NOMO-1 (cell line): ENCODE measurements at regions not wholly inside any gene's neighbourhood (a gene's known extent, or its start where the extent isn't known, plus 50 kb on each side); places are given as distances from the start of the nearest gene placed in this dataset.

Source experiments
- DNase-seq, 2 experiments: peaks; one replicate each; lab custom pipeline; 2025; ENCODE audit not compliant: unreplicated experiment in 2 of 2; lab: John Stamatoyannopoulos, UW

DNA sequence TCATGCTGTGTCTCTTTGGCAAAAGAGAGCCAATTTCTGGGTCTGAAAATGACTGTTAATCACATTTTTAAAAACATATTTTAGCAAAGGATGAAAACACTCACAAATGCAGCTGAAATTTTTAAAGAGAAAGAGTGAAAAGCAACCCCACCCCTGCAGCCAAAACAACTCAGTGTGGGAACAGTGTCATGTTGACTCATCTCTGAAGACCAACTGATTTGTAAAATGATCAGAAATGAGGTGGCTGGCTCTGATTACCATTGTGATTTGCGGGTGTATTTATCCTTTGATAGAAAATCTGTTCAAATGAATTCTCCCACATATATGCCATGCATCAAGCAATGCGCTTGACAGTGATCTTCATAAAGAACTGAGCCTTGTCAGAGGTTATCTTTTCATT is 287.0 kb upstream of the ESRRG start:
- DNase-seq, result no peak

DNA sequence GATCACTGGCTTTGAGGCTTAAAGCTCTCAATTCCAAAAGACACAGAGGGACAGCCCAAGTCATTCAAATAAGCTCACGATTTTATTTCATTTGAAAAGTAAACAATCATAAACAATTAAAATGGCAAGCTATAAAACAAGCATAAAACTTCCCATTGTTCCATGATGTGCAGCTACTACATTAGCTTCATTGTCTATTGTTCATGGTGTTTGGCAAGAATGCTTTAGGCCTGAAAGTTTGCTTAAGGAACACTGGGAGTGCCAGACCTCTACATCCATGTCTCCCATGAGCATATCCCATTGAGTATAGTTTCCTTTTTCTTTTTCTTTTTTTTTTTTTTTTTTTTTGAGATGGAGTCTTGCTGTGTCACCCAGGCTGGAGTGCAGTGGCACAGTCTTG is 286.1 kb upstream of the ESRRG start:
- DNase-seq, result no peak

DNA sequence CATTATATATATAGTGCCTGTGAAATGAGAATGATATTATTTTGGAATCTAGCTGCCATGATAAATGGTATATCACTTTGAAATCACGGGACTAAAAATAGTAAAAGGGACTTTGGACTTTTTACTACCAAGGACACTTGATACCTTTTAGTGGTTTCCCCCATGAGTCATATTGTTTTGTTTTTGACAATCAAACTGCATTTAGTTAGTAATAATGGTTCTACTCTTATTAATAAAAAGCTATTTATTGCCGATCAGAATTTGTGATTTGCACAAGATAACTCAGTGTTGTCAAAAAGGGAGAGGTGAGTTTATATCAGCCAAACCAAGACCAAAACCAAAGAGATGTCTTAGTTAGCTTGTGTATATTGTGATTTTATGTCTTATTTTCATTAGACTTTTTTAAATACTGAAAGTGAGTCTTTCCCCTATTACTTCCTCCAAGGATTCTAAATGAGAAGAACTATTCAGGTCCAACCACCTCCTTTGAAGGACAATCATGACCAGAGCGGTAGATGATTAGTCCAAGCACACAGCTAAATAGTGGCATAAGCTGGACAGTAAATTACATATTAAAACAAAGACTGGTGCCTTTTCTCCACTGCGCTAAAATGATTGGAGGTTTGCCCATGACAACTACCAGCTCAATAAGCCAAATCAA is 281.7 kb upstream of the ESRRG start:
- no peak for DNase-seq

- no peak for DNase-seq
These were observed 280.1 kb upstream of the ESRRG start for GRCh38 chr1:217003355-217003754.

- no peak for DNase-seq
These were observed 274.6 kb upstream of the ESRRG start for GRCh38 chr1:216997831-216998230.

DNA sequence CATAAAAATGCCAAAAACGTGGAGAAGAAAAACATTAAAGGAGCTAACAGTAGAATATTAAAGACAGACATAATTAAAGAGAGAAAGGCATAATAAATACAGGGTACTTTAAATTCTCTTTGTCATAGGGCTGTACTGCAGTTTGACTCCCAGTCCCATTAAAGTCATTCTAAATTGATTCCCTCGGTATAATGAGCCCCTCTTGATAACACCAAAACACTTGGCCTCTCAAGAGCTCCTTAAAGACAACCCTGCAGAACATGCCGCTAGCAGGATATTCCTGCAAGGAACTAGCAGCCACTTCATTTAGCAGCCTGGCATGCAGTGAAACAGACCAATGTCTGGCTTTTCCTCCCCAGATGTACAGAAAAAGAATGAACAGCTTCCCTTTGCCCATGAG is 273.8 kb upstream of the ESRRG start:
- DNase-seq, result no peak

- DNase-seq, result no peak
These were observed 261.3 kb upstream of the ESRRG start for GRCh38 chr1:216984536-216984935.

GRCh38 chr1:216983823-216984222 is 260.6 kb upstream of the ESRRG start:
- no peak for DNase-seq

- no peak for DNase-seq
These were observed 238.3 kb upstream of the ESRRG start for GRCh38 chr1:216961516-216961915.

GRCh38 chr1:216960716-216961115 is 237.5 kb upstream of the ESRRG start:
- DNase-seq, result no peak

GRCh38 chr1:216958569-216958968 is 235.3 kb upstream of the ESRRG start:
- DNase-seq, result no peak

- no peak for DNase-seq
These were observed 230.3 kb upstream of the ESRRG start for GRCh38 chr1:216953495-216953894.

- no peak for DNase-seq
These were observed 229.6 kb upstream of the ESRRG start for GRCh38 chr1:216952864-216953263.

DNA sequence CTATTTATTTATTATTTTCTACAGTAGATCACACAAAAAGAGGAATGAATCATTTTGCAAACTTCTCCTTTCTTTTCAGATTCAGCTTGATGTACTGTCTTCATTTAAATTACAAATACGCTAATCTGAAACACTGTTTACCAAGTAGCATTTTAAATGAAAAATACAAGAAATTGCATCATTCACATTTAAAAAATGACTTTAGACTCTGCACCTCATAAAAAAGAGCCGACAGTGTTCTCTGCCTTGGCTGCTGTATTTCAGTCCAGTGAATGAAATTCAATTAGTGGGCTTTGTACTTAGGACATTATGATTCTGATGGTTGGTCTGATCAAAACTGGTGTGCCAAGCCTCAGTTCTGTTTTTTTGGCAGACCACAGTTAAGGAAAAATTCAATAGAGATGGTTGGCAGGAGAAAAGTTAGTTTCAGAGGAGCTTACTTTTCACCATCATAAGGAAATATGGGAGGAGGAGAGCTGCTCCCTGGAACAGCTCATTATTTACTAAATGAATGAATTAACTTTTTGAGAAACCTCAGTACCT is 222.4 kb upstream of the ESRRG start:
- no peak for DNase-seq

DNA sequence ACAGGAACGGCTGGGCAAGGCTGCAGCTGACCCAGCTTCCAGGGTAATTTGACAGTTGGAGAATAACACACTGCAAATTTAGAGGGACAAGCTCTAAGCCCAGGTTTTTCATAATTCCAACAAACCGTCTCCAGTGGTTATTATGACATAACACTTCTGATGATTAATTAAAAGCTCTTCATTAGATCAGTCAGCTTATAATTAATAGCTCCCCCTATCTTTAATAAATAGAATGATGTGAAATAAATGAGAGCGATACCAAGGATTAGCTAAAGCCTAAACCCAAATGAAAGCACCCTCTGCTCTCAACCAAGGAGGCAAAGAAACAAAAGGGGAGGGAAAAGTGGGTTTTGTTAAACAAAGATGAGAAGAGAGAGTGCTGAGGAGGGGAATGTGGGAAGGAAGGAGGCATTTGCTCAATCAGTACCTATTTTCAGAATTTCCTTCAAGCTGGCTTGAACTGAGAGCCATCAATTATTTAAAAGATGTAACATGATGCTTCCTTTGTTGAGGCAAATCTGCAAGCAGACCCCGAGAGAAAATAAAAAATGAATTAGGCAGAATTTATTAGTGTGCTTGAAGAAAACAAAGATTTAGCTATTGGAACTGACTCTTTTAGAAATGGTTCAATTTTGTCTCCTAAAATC is 221.8 kb upstream of the ESRRG start:
- DNase-seq, result no peak

DNA sequence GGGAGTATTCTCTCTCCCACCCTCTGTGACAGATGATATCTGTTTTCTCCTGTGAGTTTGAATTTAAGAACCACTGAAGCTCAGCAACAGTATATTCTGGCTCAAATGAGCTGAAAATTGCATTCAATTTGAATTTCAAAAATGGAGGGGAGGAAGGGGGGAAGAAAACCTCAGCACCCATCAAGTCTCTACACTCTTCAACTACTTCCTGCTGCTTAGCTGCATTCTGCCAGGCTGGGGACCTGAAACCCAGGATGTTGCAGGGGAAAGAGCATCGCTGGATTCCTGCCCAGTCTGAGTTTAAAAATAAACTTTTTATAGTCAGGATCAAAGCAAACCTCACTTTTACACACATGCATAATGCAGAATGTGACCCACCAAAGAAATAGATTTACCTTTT is 214.3 kb upstream of the ESRRG start:
- DNase-seq, result no peak

- no peak for DNase-seq
These were observed 213.6 kb upstream of the ESRRG start for GRCh38 chr1:216936779-216937178.

- DNase-seq, result no peak
These were observed 212.7 kb upstream of the ESRRG start for GRCh38 chr1:216935901-216936300.

DNA sequence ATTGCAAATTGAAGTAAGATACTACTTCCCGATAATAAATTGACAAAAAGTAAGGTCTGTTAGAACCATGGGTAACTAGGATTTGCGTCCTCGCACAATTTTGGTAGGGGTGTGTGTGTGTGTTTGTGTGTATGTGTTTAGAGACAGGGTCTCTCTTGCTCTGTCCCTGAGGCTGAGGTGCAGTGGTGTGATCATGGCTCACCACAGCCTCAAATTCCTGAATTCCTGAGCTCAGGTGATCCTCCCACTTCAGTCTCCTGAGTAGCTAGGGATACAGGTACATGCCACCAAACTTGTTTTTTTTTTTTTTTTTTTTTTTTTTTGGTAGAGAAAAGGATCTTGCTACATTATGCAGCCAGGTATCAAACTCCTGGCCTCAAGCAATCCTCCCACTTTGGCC is 209.2 kb upstream of the ESRRG start:
- DNase-seq, result no peak

GRCh38 chr1:216929870-216930582 is 206.8 kb upstream of the ESRRG start:
- DNase-seq, result peak in 1 of 2 experiments; percentile 4

- DNase-seq, result no peak
These were observed 204.4 kb upstream of the ESRRG start for GRCh38 chr1:216927633-216928032.
